ENCODE measurements at regions not wholly inside any gene's neighbourhood (a gene's known extent, or its start where the extent isn't known, plus 50 kb on each side); places are given as distances from the start of the nearest gene placed in this dataset.

- TF ChIP-seq, protein P1, sequence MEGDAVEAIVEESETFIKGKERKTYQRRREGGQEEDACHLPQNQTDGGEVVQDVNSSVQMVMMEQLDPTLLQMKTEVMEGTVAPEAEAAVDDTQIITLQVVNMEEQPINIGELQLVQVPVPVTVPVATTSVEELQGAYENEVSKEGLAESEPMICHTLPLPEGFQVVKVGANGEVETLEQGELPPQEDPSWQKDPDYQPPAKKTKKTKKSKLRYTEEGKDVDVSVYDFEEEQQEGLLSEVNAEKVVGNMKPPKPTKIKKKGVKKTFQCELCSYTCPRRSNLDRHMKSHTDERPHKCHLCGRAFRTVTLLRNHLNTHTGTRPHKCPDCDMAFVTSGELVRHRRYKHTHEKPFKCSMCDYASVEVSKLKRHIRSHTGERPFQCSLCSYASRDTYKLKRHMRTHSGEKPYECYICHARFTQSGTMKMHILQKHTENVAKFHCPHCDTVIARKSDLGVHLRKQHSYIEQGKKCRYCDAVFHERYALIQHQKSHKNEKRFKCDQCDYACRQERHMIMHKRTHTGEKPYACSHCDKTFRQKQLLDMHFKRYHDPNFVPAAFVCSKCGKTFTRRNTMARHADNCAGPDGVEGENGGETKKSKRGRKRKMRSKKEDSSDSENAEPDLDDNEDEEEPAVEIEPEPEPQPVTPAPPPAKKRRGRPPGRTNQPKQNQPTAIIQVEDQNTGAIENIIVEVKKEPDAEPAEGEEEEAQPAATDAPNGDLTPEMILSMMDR (IDR thresholded peaks at IDR 0.05): peak in 1 of 4 experiments; percentile 31
- TF ChIP-seq POLR2A (IDR thresholded peaks at IDR 0.05): no peak
- no peak for TF ChIP-seq POLR2AphosphoS5 (IDR thresholded peaks at IDR 0.05)
Measured at GRCh38 chr9:109880276-109881169, 100.5 kb downstream of the PALM2AKAP2 start.
